ENCODE measurements at regions not wholly inside any gene's neighbourhood (a gene's known extent, or its start where the extent isn't known, plus 50 kb on each side); places are given as distances from the start of the nearest gene placed in this dataset.

- no peak overlapping the region for H3K4me2 ChIP-seq (ENCODE audit: low read length)
- no peaks in the 10 kb centered on the region; the same call in 1 of the 2 replicates for H3K36me3 ChIP-seq (ENCODE audit: insufficient read depth, low read length)
- H3K9ac ChIP-seq (ENCODE audit: low read length), result no peak overlapping the region
- TF ChIP-seq EZH2 (IDR thresholded peaks at IDR 0.05; ENCODE audit: borderline replicate concordance, low read length) (no peak), CTCF (IDR thresholded peaks at IDR 0.05; ENCODE audit: low read length) (no peak)
- no peak overlapping the region for H2AFZ ChIP-seq (ENCODE audit: low read length)
- H3K4me3 ChIP-seq (ENCODE audit: low read depth, low read length, poor library complexity, severe bottlenecking), result no peak overlapping the region
- H3K27me3 ChIP-seq (ENCODE audit: insufficient read depth, low read length), result peaks cover 4% of the 10 kb centered on the region; the same call in 1 of the 2 replicates
- H3K9me2 ChIP-seq (ENCODE audit: low read depth, low read length), result no peaks in the 10 kb centered on the region
- no peaks in the 10 kb centered on the region for H3K4me1 ChIP-seq (ENCODE audit: insufficient read depth, low read length, severe bottlenecking)
- no peaks in the 10 kb centered on the region for H3K9me3 ChIP-seq (ENCODE audit: low read length)
- no peaks in the 10 kb centered on the region for H3F3A ChIP-seq (ENCODE audit: insufficient read depth, low read length)
- H3K27ac ChIP-seq (ENCODE audit: low read depth, low read length, poor library complexity, severe bottlenecking), result no peak overlapping the region
- no peaks in the 10 kb centered on the region for H3K79me2 ChIP-seq (ENCODE audit: insufficient read depth, low read length)
- no peaks in the 10 kb centered on the region for H4K20me1 ChIP-seq (ENCODE audit: insufficient read depth, low read length)
Observed at GRCh38 chr10:113313048-113313602, 239.7 kb upstream of the HABP2 start.

GRCh38 chr10:113313722-113314121 is 239.1 kb upstream of the HABP2 start:
- Histone ChIP-seq H3K9me2 (ENCODE audit: low read depth, low read length) (no peaks in the 10 kb centered on the region), H4K20me1 (ENCODE audit: insufficient read depth, low read length) (no peaks in the 10 kb centered on the region), H2AFZ (ENCODE audit: low read length) (no peak overlapping the region), H3K27me3 (ENCODE audit: insufficient read depth, low read length) (peaks cover 4% of the 10 kb centered on the region; the same call in 1 of the 2 replicates), H3K36me3 (ENCODE audit: insufficient read depth, low read length) (no peaks in the 10 kb centered on the region; the same call in 1 of the 2 replicates), H3K9ac (ENCODE audit: low read length) (no peak overlapping the region), H3K9me3 (ENCODE audit: low read length) (no peaks in the 10 kb centered on the region), H3K4me3 (ENCODE audit: low read depth, low read length, poor library complexity, severe bottlenecking) (no peak overlapping the region), H3F3A (ENCODE audit: insufficient read depth, low read length) (no peaks in the 10 kb centered on the region), H3K27ac (ENCODE audit: low read depth, low read length, poor library complexity, severe bottlenecking) (no peak overlapping the region), H3K4me2 (ENCODE audit: low read length) (no peak overlapping the region), H3K79me2 (ENCODE audit: insufficient read depth, low read length) (no peaks in the 10 kb centered on the region), H3K4me1 (ENCODE audit: insufficient read depth, low read length, severe bottlenecking) (no peaks in the 10 kb centered on the region)
- no peak for TF ChIP-seq EZH2 (IDR thresholded peaks at IDR 0.05; ENCODE audit: borderline replicate concordance, low read length)
- no peak for TF ChIP-seq CTCF (IDR thresholded peaks at IDR 0.05; ENCODE audit: low read length)

GRCh38 chr10:113316506-113316905 is 236.3 kb upstream of the HABP2 start:
- Histone ChIP-seq H3K79me2 (ENCODE audit: insufficient read depth, low read length) (no peaks in the 10 kb centered on the region), H2AFZ (ENCODE audit: low read length) (no peak overlapping the region), H3K4me2 (ENCODE audit: low read length) (no peak overlapping the region), H4K20me1 (ENCODE audit: insufficient read depth, low read length) (no peaks in the 10 kb centered on the region), H3K4me1 (ENCODE audit: insufficient read depth, low read length, severe bottlenecking) (no peaks in the 10 kb centered on the region), H3F3A (ENCODE audit: insufficient read depth, low read length) (no peaks in the 10 kb centered on the region), H3K9ac (ENCODE audit: low read length) (no peak overlapping the region), H3K36me3 (ENCODE audit: insufficient read depth, low read length) (no peaks in the 10 kb centered on the region; the same call in 1 of the 2 replicates), H3K27me3 (ENCODE audit: insufficient read depth, low read length) (no peaks in the 10 kb centered on the region), H3K27ac (ENCODE audit: low read depth, low read length, poor library complexity, severe bottlenecking) (no peak overlapping the region), H3K4me3 (ENCODE audit: low read depth, low read length, poor library complexity, severe bottlenecking) (no peak overlapping the region), H3K9me2 (ENCODE audit: low read depth, low read length) (no peaks in the 10 kb centered on the region), H3K9me3 (ENCODE audit: low read length) (no peaks in the 10 kb centered on the region)
- no peak for TF ChIP-seq CTCF (IDR thresholded peaks at IDR 0.05; ENCODE audit: low read length)

All from OCI-LY1 (cell line).